Pancreas (tissue), 10 donors: ENCODE measurements at regions not wholly inside any gene's neighbourhood (a gene's known extent, or its start where the extent isn't known, plus 50 kb on each side); places are given as distances from the start of the nearest gene placed in this dataset.

Experiments used
- ATAC-seq, 4 donors: fragments of 200-7000 bp; cut with Tn5 transposase; one replicate each; pipeline versions ENCODE4 v1.8.0 to v1.9.1; 2020; ENCODE audit warnings: mild to moderate bottlenecking in 4 of 4, moderate library complexity in 4 of 4
- DNase-seq, 6 donors: peaks; one replicate each; pipeline ENCODE4 v3.0.0-alpha.2; 2020
- FAIRE-seq: peaks from 2 replicates; lab custom pipeline; 2012; peaks lifted over from hg19 to GRCh38; lab: Jason Lieb, UNC
- H3K27ac ChIP-seq, 4 donors: fragments of 200-600 bp; sonication (generic); 1 replicate in 3 of 4; 2 replicates in 1 of 4; pipeline versions ENCODE4 v1.5.0 to v1.8.0; 2020
- H3K27me3 ChIP-seq, 4 donors: fragments of 200-600 bp; one replicate each; pipeline ENCODE4 v1.8.0; 2021
- H3K36me3 ChIP-seq, 3 donors: fragments of 200-600 bp; sonication (generic) in 1 of 3; one replicate each; pipeline versions ENCODE4 v1.5.0 to v1.8.0; 2020 to 2021
- H3K4me1 ChIP-seq, 3 donors: fragments of 200-600 bp; one replicate each; pipeline ENCODE4 v1.8.0; 2021
- H3K4me3 ChIP-seq, 4 donors: fragments of 200-600 bp; sonication (generic) in 2 of 4; one replicate each; pipeline versions ENCODE4 v1.5.0 to v1.8.0; 2020 to 2021
- H3K9me3 ChIP-seq, 4 donors: fragments of 200-600 bp; one replicate each; pipeline ENCODE4 v1.8.0; 2021
- CTCF ChIP-seq, 4 donors: fragments of 200-600 bp; sonication (generic) in 3 of 4; IDR thresholded peaks; one replicate each; pipeline versions ENCODE4 v1.5.0 to v1.8.0; 2021; ENCODE audit warnings: antibody characterized with exemption in 4 of 4
- WGBS, 2 donors: extraction: QIAGEN DNeasy Blood & Tissue Kit; methylation state at CpG; one replicate each; pipeline ENCODE4 v1.1.7; 2013; 5-methylcytosine and 5-hydroxymethylcytosine counted together
- intact Hi-C, 3 donors: fragments of 100-400 bp; cut with DNase I; formaldehyde crosslinking; loops; one replicate each; pipeline versions ENCODE4 v1.11.1 to v1.14.2; 2022
- donor health status: healthy with polysubstance abuse.
- donor health status: DM: no; HTN: no; CAD: no; lungs with moderate emphysema.
- donor health status: DM: no; HTN: no; CAD: no.
- donor health status: control.
- donor health status: control.
- donor health status: Bipolar disorder and iron deficiency.
- donor health status: DM: yes; HTN: yes; CAD: no.
- donor health status: DM: no; HTN: no; CAD: no.
- donor health status: DM: no; HTN: no; CAD: no.
- donor health status: DM: yes; HTN: yes; CAD: no.

GRCh38 chrX:150291014-150291413, 72.1 kb upstream of the MAMLD1 start:
- intact Hi-C loops, result no loop called here
- no peaks in the 10 kb centered on the region for H3K4me1 ChIP-seq
- no peaks in the 10 kb centered on the region for H3K36me3 ChIP-seq
- no peaks in the 10 kb centered on the region for H3K9me3 ChIP-seq
- H3K4me3 ChIP-seq, result no peak overlapping the region
- no peak for DNase-seq
- ATAC-seq, result no peak
- no peak for TF ChIP-seq CTCF (IDR thresholded peaks at IDR 0.05)
- H3K27ac ChIP-seq, result no peak overlapping the region
- no peaks in the 10 kb centered on the region for H3K27me3 ChIP-seq
- WGBS, 2 donors, result 76 to 89% methylated on average over 5 of the region's 5 CpGs
- no peak for FAIRE-seq

GRCh38 chrX:150293311-150294013, 69.7 kb upstream of the MAMLD1 start:
- no peaks in the 10 kb centered on the region for H3K4me1 ChIP-seq
- intact Hi-C loops, result no loop called here
- H3K36me3 ChIP-seq, result no peaks in the 10 kb centered on the region
- DNase-seq, result no peak
- no peak for FAIRE-seq
- no peak overlapping the region for H3K4me3 ChIP-seq
- no peaks in the 10 kb centered on the region for H3K9me3 ChIP-seq
- H3K27ac ChIP-seq, result peak overlapping the region in 1 of 4 donors; percentile 8
- WGBS, 2 donors, result 44 to 45% methylated on average over 5 of the region's 5 CpGs
- no peak for TF ChIP-seq CTCF (IDR thresholded peaks at IDR 0.05)
- ATAC-seq, result peak in 3 of 4 donors; percentile 85 to 93 (median 86)
- no peaks in the 10 kb centered on the region for H3K27me3 ChIP-seq

DNA sequence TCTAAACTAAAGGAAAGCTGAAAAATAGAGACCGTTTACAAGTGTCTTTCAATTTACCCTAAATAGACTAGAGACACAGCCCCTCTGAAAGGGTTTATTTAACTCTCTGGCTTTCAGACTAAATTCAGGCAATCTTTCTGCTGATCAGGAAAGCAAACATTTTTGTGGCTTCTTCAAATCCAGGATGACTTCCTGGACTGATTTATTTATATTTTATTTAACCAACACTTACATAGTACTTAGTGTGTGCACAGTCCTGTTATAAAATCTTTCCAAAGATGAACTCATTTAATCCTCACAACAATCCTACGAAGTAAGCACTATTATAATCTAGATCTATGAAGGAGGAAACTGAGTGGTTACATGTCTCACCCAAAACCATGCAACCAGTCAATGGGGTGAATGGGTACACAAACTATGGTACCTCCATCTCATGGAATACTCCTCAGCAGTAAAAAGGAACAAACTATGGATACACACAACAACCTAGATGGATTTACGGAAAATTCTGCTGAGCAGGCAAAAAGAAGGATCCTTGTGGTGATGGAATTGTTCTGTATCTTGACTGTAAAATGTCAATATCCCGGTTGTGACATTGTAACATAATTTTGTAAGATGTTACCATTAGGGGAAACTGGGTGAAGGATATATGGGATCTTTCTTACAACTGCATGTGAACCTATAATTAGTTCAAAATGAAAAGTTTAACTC, 64.1 kb upstream of the MAMLD1 start:
- H3K9me3 ChIP-seq, result no peaks in the 10 kb centered on the region
- H3K27me3 ChIP-seq, result peaks cover 0 to 8% (median 0%) of the 10 kb centered on the region in 4 donors
- 67 to 70% methylated on average over 4 of the region's 4 CpGs for WGBS, 2 donors
- ATAC-seq (no peak), FAIRE-seq (no peak), DNase-seq (no peak)
- TF ChIP-seq CTCF (IDR thresholded peaks at IDR 0.05), result no peak
- no peak overlapping the region for H3K27ac ChIP-seq
- H3K4me3 ChIP-seq, result no peak overlapping the region
- no peaks in the 10 kb centered on the region for H3K36me3 ChIP-seq
- H3K4me1 ChIP-seq, result no peaks in the 10 kb centered on the region
- intact Hi-C loops, result no loop called here

DNA sequence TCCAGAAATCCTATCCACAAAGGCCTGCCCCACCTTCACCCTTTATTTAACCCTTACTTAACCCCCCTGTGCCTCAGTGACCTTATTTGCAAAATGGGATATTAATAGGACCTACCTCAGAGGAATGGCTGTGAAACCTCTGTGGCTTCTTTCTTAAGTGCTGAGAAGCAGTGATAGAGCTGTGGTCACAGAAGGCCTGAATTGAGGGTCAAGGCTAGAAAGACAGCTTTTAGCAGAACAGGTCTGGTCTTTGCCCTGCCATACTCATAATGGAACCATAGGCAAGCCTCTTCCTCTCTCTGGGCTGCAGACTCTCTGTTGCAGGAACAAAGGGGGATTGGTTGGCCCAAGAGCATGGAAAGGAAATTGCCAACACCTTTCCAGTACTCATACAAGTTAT, 63.5 kb upstream of the MAMLD1 start:
- Histone ChIP-seq H3K9me3 (no peaks in the 10 kb centered on the region), H3K4me3 (no peak overlapping the region), H3K4me1 (no peaks in the 10 kb centered on the region), H3K27me3 (peaks cover 0 to 8% (median 0%) of the 10 kb centered on the region in 4 donors), H3K36me3 (no peaks in the 10 kb centered on the region), H3K27ac (no peak overlapping the region)
- intact Hi-C loops, result no loop called here
- no peak for DNase-seq
- no peak for TF ChIP-seq CTCF (IDR thresholded peaks at IDR 0.05)
- FAIRE-seq, result no peak
- ATAC-seq, result no peak
